HCT116 (cell line): ENCODE measurements at regions not wholly inside any gene's neighbourhood (a gene's known extent, or its start where the extent isn't known, plus 50 kb on each side); places are given as distances from the start of the nearest gene placed in this dataset.
"Not testable (repeated sequence)": the region's sequence is repeated elsewhere in the genome, so short reads cannot be mapped to it uniquely, and the experiment has no call there.

Experiments
- ATAC-seq: fragments of 200-7000 bp; cut with Tn5 transposase; 2 replicates; pipeline ENCODE4 v1.9.1; 2020; ENCODE audit warnings: mild to moderate bottlenecking, moderate library complexity
- BruUV-seq: library from RNA; stranded (reverse); fragments of 400-500 nt; replicated peaks from 2 replicates; lab custom pipeline; 2021; lab: Mats Ljungman, UMichigan
- CTCF ChIA-PET: fragments of 300-600 bp; sonication (Branson Sonifier 250); formaldehyde crosslinking; loops from one replicate; lab custom pipeline; 2021; ENCODE audit warnings: antibody characterized with exemption; lab: Charles Lee
- POLR2A ChIA-PET: fragments of 300-600, 350-600 bp; sonication (Branson Sonifier 250); formaldehyde crosslinking; loops from one replicate; lab custom pipeline; 2021; ENCODE audit warnings: antibody characterized with exemption; lab: Charles Lee
- RAD21 ChIA-PET, 2 experiments: fragments of 300-600 bp; sonication (Branson Sonifier 250); formaldehyde crosslinking; loops; one replicate each; lab custom pipeline; 2023; ENCODE audit warnings: low total read pairs in 2 of 2; ENCODE audit not compliant: uncharacterized antibody in 2 of 2, unreplicated experiment in 2 of 2, low non-redundant PET in 1 of 2; lab: Charles Lee
- DNase-seq: peaks from one replicate; pipeline ENCODE4 v3.0.0-alpha.2; 2010; ENCODE audit warnings: low read depth, low spot score
- H2AFZ ChIP-seq: fragments of 200-600 bp; shearing (Covaris generic), sonication (generic); 2 replicates; pipeline ENCODE4 v1.6.1; 2017; ENCODE audit warnings: low read depth, mixed run types, mixed read lengths, antibody characterized with exemption, low read length; ENCODE audit not compliant: poor library complexity, severe bottlenecking
- H3K27ac ChIP-seq: 2 replicates; pipeline ENCODE4 v1.5.1; 2012; ENCODE audit warnings: low read depth, low read length
- H3K27me3 ChIP-seq: fragments of 200-600 bp; sonication (generic); 2 replicates; pipeline ENCODE4 v1.6.1; 2016; ENCODE audit warnings: mixed run types, low read length, mixed read lengths; ENCODE audit not compliant: insufficient read depth
- H3K36me3 ChIP-seq, 2 experiments: fragments of 200-500 bp in 1 of 2; fragments of 200-600 bp in 1 of 2; sonication (Bioruptor generic) in 1 of 2; sonication (generic) in 1 of 2; 2 replicates each; pipeline versions ENCODE4 v1.5.1 to v1.6.1; 2014 to 2016; ENCODE audit warnings: low read length in 2 of 2, inconsistent platforms in 1 of 2, mixed read lengths in 1 of 2, mixed run types in 1 of 2; ENCODE audit not compliant: insufficient read depth in 2 of 2, control insufficient read depth in 1 of 2
- H3K4me1 ChIP-seq, 2 experiments: fragments of 200-600 bp in 1 of 2; sonication (generic) in 1 of 2; 2 replicates each; pipeline versions ENCODE4 v1.5.1 to v1.6.1; 2012 to 2017; ENCODE audit warnings: low read length in 2 of 2, inconsistent platforms in 1 of 2, mild to moderate bottlenecking in 1 of 2, mixed read lengths in 1 of 2, mixed run types in 1 of 2, moderate library complexity in 1 of 2; ENCODE audit not compliant: insufficient read depth in 2 of 2, control insufficient read depth in 1 of 2
- H3K4me2 ChIP-seq: fragments of 200-600 bp; sonication (generic); 2 replicates; pipeline ENCODE4 v1.6.1; 2017; ENCODE audit warnings: mixed run types, low read length, mixed read lengths
- H3K4me3 ChIP-seq, 2 experiments: fragments of 200-600 bp in 1 of 2; sonication (generic) in 1 of 2; replicated peaks in 1 of 2; 2 replicates each; pipeline ENCODE4 v1.5.1; 2011 to 2016; ENCODE audit warnings: low read length in 2 of 2, control low read depth in 1 of 2, low read depth in 1 of 2, mild to moderate bottlenecking in 1 of 2, mixed read lengths in 1 of 2, mixed run types in 1 of 2
- H3K79me2 ChIP-seq: fragments of 200-600 bp; sonication (generic); 2 replicates; pipeline ENCODE4 v1.6.1; 2017; ENCODE audit warnings: mild to moderate bottlenecking, mixed run types, low read length, moderate library complexity, mixed read lengths; ENCODE audit not compliant: insufficient read depth
- H3K9ac ChIP-seq: fragments of 200-600 bp; sonication (generic); 2 replicates; pipeline ENCODE4 v1.6.1; 2016; ENCODE audit warnings: low read length, mixed read lengths
- H3K9me2 ChIP-seq: fragments of 200-600 bp; sonication (generic), shearing (Covaris generic); 2 replicates; pipeline ENCODE4 v1.6.1; 2017; ENCODE audit warnings: mixed run types, mild to moderate bottlenecking, moderate library complexity; ENCODE audit not compliant: insufficient read depth
- H3K9me3 ChIP-seq, 2 experiments: fragments of 200-500 bp in 1 of 2; fragments of 200-600 bp in 1 of 2; sonication (Bioruptor generic) in 1 of 2; sonication (generic) in 1 of 2; 2 replicates each; pipeline ENCODE4 v1.6.1; 2014 to 2017; ENCODE audit warnings: low read length in 2 of 2, mixed read lengths in 2 of 2, inconsistent platforms in 1 of 2, low read depth in 1 of 2, mild to moderate bottlenecking in 1 of 2, mixed run types in 1 of 2, moderate library complexity in 1 of 2; ENCODE audit not compliant: control insufficient read depth in 1 of 2, insufficient read depth in 1 of 2
- H4K20me1 ChIP-seq: fragments of 200-600 bp; sonication (generic), shearing (Covaris generic); 2 replicates; pipeline ENCODE4 v1.6.1; 2017; ENCODE audit warnings: mixed run types, mild to moderate bottlenecking, moderate library complexity; ENCODE audit not compliant: insufficient read depth
- CBX3 ChIP-seq: IDR thresholded peaks from 2 replicates; pipeline ENCODE4 v1.6.1; 2012; ENCODE audit warnings: low read depth
- CEBPB ChIP-seq: IDR thresholded peaks from 2 replicates; pipeline ENCODE4 v1.6.1; 2012; ENCODE audit warnings: low read depth
- EGR1 ChIP-seq: IDR thresholded peaks from 2 replicates; pipeline ENCODE4 v1.6.1; 2012; ENCODE audit warnings: low read depth
- ELF1 ChIP-seq: IDR thresholded peaks from 2 replicates; pipeline ENCODE4 v1.6.1; 2012; ENCODE audit warnings: low read depth, borderline replicate concordance
- EZH2 ChIP-seq: fragments of 200-600 bp; sonication (generic); IDR thresholded peaks from 2 replicates; pipeline ENCODE4 v1.6.1; 2017; ENCODE audit warnings: antibody characterized with exemption, mixed run types
- EZH2phosphoT487 ChIP-seq: fragments of 200-600 bp; IDR thresholded peaks from 2 replicates; pipeline ENCODE4 v1.6.1; 2018; ENCODE audit warnings: antibody characterized with exemption, borderline replicate concordance
- FOSL1 ChIP-seq: IDR thresholded peaks from 2 replicates; pipeline ENCODE4 v1.6.1; 2012; ENCODE audit warnings: low read depth
- JUND ChIP-seq: IDR thresholded peaks from 2 replicates; pipeline ENCODE4 v1.6.1; 2012
- POLR2A ChIP-seq: IDR thresholded peaks from 2 replicates; pipeline ENCODE4 v1.7.0; 2011; ENCODE audit warnings: borderline replicate concordance; ENCODE audit not compliant: insufficient read depth, insufficient read length; ENCODE audit errors: extremely low read depth
- SIN3A ChIP-seq: IDR thresholded peaks from 2 replicates; pipeline ENCODE4 v1.6.1; 2012; ENCODE audit warnings: low read depth
- SP1 ChIP-seq: IDR thresholded peaks from 2 replicates; pipeline ENCODE4 v1.6.1; 2012; ENCODE audit warnings: low read depth
- ZFX ChIP-seq: fragments of 450-650 bp; IDR thresholded peaks from 2 replicates; pipeline ENCODE4 v1.6.1; 2017
- ZNF274 ChIP-seq: fragments of 200-500 bp; sonication (Bioruptor generic); IDR thresholded peaks from 2 replicates; pipeline ENCODE4 v1.6.1; 2014; ENCODE audit warnings: mild to moderate bottlenecking, low read depth, low read length, inconsistent platforms
- intact Hi-C: fragments of 100-400 bp; cut with micrococcal nuclease; formaldehyde crosslinking; loops from 2 replicates; pipeline ENCODE4 v1.10.0; 2022
- TF ChIP-seq, protein P1 (sequence below), 3 experiments: fragments of 200-600 bp in 1 of 3; sonication (generic) in 1 of 3; IDR thresholded peaks in 2 of 3; conservative IDR thresholded peaks in 1 of 3; 2 replicates each; pipeline ENCODE4 v1.5.1; 2012 to 2017; ENCODE audit warnings: low read depth in 2 of 3, low read length in 2 of 3, antibody characterized with exemption in 1 of 3, borderline replicate concordance in 1 of 3, control low read depth in 1 of 3, mild to moderate bottlenecking in 1 of 3, mixed read lengths in 1 of 3, mixed run types in 1 of 3, moderate library complexity in 1 of 3; ENCODE audit not compliant: insufficient read depth in 1 of 3
- TF ChIP-seq, protein P2 (sequence below): IDR thresholded peaks from 2 replicates; pipeline ENCODE4 v1.6.1; 2011; ENCODE audit warnings: mild to moderate bottlenecking, low read length, moderate library complexity; ENCODE audit not compliant: insufficient replicate concordance; ENCODE audit errors: extremely low read depth

DNA sequence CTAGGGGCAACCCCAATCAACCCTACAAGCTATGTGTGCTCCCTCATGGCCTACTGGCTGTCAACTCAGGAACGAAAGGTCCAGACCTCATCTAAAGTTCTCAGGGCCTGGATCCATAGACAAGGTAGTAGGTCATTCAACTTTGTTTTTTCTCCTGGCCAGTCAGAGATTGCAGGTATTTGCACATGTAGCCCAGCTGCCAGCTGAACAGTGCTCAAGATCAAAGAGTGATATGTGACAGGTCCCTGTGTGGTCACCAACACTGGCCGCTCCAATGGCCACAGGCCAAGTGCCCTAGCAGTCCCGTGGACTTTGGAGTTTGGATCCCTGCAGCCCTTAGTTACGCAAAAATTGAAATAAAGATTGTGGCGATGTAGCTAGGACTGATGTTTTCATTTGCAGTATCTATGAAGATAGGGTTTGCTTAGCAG, 60.6 kb upstream of the ATXN1 start:
- Histone ChIP-seq H3K9me2 (no peaks in the 10 kb centered on the region), H3K79me2 (no peaks in the 10 kb centered on the region), H3K9me3 (no peaks in the 10 kb centered on the region), H3K4me1 (no peaks in the 10 kb centered on the region), H2AFZ (no peak overlapping the region), H3K36me3 (no peaks in the 10 kb centered on the region), H3K27ac (no peak overlapping the region), H3K4me3 (no peak overlapping the region), H3K9ac (no peak overlapping the region), H3K27me3 (no peaks in the 10 kb centered on the region), H4K20me1 (no peaks in the 10 kb centered on the region), H3K4me2 (no peak overlapping the region)
- intact Hi-C loops: no loop called here
- ChIA-PET POLR2A (no interaction called here), RAD21 (no interaction called here), CTCF (no interaction called here)
- ATAC-seq: no peak
- TF ChIP-seq JUND (no peak), EZH2 (no peak), CEBPB (no peak), ZNF274 (no peak), SP1 (no peak), EZH2phosphoT487 (no peak), SIN3A (no peak), POLR2A (no peak), EGR1 (no peak), ELF1 (no peak), ZFX (no peak), FOSL1 (no peak), CBX3 (no peak)
- TF ChIP-seq, protein P1, sequence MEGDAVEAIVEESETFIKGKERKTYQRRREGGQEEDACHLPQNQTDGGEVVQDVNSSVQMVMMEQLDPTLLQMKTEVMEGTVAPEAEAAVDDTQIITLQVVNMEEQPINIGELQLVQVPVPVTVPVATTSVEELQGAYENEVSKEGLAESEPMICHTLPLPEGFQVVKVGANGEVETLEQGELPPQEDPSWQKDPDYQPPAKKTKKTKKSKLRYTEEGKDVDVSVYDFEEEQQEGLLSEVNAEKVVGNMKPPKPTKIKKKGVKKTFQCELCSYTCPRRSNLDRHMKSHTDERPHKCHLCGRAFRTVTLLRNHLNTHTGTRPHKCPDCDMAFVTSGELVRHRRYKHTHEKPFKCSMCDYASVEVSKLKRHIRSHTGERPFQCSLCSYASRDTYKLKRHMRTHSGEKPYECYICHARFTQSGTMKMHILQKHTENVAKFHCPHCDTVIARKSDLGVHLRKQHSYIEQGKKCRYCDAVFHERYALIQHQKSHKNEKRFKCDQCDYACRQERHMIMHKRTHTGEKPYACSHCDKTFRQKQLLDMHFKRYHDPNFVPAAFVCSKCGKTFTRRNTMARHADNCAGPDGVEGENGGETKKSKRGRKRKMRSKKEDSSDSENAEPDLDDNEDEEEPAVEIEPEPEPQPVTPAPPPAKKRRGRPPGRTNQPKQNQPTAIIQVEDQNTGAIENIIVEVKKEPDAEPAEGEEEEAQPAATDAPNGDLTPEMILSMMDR (IDR thresholded peaks at IDR 0.05 in 2 of 3, conservative IDR thresholded peaks at IDR 0.05 in 1 of 3; ENCODE audit: borderline replicate concordance in 1 of 3, insufficient read depth in 1 of 3, low read depth in 2 of 3, low read length in 2 of 3): no peak
- TF ChIP-seq, protein P2, sequence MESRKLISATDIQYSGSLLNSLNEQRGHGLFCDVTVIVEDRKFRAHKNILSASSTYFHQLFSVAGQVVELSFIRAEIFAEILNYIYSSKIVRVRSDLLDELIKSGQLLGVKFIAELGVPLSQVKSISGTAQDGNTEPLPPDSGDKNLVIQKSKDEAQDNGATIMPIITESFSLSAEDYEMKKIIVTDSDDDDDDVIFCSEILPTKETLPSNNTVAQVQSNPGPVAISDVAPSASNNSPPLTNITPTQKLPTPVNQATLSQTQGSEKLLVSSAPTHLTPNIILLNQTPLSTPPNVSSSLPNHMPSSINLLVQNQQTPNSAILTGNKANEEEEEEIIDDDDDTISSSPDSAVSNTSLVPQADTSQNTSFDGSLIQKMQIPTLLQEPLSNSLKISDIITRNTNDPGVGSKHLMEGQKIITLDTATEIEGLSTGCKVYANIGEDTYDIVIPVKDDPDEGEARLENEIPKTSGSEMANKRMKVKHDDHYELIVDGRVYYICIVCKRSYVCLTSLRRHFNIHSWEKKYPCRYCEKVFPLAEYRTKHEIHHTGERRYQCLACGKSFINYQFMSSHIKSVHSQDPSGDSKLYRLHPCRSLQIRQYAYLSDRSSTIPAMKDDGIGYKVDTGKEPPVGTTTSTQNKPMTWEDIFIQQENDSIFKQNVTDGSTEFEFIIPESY: no peak
- no TSS peak for BruUV-seq
- no peak for DNase-seq

DNA sequence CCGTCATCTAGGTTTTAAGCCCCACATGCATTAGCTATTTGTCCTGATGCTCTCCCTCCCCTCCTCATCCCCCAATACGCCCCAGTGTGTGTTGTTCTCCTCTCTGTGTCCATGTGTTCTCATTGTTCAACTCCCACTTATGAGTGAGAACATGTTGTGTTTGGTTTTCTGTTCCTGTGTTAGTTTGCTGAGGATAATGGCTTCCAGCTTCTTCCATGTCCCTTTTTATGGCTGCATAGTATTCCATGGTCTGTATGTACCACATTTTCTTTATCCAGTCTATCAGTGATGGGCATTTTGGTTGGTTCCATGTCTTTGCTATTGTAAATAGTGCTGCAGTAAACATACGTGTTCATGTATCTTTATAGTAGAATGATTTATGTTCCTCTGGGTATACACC, 59.0 kb upstream of the ATXN1 start:
- BruUV-seq, H3K4me1 ChIP-seq, H3K9me2 ChIP-seq, H3K9me3 ChIP-seq, H3K79me2 ChIP-seq, DNase-seq, H3K27me3 ChIP-seq, H3K4me3 ChIP-seq, H4K20me1 ChIP-seq, H3K27ac ChIP-seq, ATAC-seq, intact Hi-C loops, RAD21 ChIA-PET, H3K4me2 ChIP-seq, H2AFZ ChIP-seq, H3K9ac ChIP-seq, H3K36me3 ChIP-seq: not testable (repeated sequence)
- ChIA-PET POLR2A (interaction anchor here (0.8 kb wide), 1 partner anchor 14 kb away, joined by 3 read pairs; no protein-coding TSS in a partner anchor), CTCF (interaction anchor here (0.7 to 0.9 kb wide), 2 partner anchors 49 to 59 kb away, joined by 3 to 5 read pairs; partner anchors contain the start of gene ATXN1)
